ENCODE measurements at regions not wholly inside any gene's neighbourhood (a gene's known extent, or its start where the extent isn't known, plus 50 kb on each side); places are given as distances from the start of the nearest gene placed in this dataset.

GRCh38 chr3:109903100-109903499, 565.8 kb upstream of the DPPA4 start:
- TF ChIP-seq CTCF (IDR thresholded peaks at IDR 0.05) (no peak), POLR2A (IDR thresholded peaks at IDR 0.05) (no peak)

Data from uterus (tissue), 2 donors.